ENCODE measurements at regions not wholly inside any gene's neighbourhood (a gene's known extent, or its start where the extent isn't known, plus 50 kb on each side); places are given as distances from the start of the nearest gene placed in this dataset.

DNA sequence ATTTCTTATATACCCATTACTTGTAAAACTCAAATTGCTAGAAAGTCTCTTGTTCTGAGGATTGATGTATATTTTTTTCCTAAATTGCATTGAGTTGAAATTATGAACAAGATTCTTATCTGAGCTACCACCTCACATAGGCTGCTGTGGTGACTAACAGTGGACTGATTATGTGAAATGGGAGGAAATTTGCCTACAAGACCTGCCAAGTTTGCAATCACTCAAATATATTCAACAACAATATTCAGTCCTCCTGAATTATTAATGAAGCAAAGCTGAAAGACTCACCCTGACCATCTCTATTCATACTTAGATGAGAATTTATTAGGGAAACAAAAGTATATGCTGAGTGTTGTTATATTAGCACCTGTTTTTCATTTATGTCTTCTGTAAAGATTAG is 412.6 kb upstream of the SEMA6D start:
- TF ChIP-seq POLR2A (IDR thresholded peaks at IDR 0.05; ENCODE audit: low read depth, low read length) (no peak), RCOR1 (IDR thresholded peaks at IDR 0.05; ENCODE audit: insufficient replicate concordance, low read length) (no peak), RAD21 (IDR thresholded peaks at IDR 0.05; ENCODE audit: low read length) (no peak), RFX5 (IDR thresholded peaks at IDR 0.05; ENCODE audit: low read depth, low read length) (no peak)
- TF ChIP-seq, protein P1, sequence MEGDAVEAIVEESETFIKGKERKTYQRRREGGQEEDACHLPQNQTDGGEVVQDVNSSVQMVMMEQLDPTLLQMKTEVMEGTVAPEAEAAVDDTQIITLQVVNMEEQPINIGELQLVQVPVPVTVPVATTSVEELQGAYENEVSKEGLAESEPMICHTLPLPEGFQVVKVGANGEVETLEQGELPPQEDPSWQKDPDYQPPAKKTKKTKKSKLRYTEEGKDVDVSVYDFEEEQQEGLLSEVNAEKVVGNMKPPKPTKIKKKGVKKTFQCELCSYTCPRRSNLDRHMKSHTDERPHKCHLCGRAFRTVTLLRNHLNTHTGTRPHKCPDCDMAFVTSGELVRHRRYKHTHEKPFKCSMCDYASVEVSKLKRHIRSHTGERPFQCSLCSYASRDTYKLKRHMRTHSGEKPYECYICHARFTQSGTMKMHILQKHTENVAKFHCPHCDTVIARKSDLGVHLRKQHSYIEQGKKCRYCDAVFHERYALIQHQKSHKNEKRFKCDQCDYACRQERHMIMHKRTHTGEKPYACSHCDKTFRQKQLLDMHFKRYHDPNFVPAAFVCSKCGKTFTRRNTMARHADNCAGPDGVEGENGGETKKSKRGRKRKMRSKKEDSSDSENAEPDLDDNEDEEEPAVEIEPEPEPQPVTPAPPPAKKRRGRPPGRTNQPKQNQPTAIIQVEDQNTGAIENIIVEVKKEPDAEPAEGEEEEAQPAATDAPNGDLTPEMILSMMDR (conservative IDR thresholded peaks at IDR 0.05; ENCODE audit: low read depth, low read length), result no peak
- TF ChIP-seq, protein P2, sequence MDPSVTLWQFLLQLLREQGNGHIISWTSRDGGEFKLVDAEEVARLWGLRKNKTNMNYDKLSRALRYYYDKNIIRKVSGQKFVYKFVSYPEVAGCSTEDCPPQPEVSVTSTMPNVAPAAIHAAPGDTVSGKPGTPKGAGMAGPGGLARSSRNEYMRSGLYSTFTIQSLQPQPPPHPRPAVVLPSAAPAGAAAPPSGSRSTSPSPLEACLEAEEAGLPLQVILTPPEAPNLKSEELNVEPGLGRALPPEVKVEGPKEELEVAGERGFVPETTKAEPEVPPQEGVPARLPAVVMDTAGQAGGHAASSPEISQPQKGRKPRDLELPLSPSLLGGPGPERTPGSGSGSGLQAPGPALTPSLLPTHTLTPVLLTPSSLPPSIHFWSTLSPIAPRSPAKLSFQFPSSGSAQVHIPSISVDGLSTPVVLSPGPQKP (IDR thresholded peaks at IDR 0.05; ENCODE audit: borderline replicate concordance, low read depth, low read length), result no peak

Measured in IMR-90 (cell line).